ENCODE measurements at regions not wholly inside any gene's neighbourhood (a gene's known extent, or its start where the extent isn't known, plus 50 kb on each side); places are given as distances from the start of the nearest gene placed in this dataset.
"Not testable (repeated sequence)": the region's sequence is repeated elsewhere in the genome, so short reads cannot be mapped to it uniquely, and the experiment has no call there.

DNA sequence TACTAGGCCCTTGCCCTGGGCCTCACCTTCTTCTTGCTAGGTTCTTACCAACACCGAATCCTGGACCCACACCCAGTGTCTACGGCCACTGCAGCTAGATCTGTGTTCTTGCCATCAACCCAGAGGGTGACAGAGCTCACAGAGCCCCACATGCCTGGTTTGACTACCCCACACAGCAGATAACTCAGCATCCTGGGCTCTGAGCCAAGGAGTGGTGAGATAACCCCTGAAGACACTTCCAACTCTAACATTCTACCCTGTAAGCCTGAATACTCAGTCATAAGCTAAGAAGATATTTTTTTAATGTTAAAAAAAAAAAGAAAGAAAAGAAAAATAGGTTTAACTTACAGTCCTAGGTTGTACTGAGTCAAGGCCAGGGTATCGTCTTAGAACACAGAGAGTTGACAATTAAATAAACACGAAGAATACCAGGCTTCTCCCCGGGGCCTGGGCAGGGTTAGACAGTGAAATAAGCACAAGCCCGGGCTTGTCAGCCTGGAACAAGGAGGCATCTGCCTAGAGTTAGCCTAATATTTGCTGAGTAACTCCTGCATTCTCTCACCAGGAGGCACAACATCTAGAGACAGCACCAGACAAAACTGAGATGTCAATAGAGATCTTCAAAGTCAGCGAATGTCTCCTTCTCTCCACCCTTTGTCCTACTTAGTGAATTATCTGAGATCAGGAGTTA is 556.5 kb upstream of the LRRN3 start:
- DNase-seq (ENCODE audit: extremely low read depth, insufficient read length) = no peak

DNA sequence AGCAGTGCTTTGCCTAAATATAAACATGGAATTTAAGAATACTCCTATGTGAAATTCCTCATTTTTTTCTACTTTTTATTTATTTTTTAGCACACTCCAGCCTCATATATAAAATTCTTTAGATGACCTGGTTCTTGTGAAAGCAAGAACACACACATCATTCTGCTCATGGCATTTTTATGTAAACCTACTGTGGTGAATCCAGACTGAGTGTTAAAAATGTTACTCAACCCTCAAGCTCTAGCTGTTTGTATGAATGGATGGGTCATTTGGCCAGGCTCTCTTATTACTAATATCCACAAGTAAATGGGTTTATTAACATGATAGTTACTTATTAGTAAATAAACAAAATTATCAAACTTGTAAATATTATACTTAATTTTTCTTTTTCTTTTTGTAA is 551.7 kb upstream of the LRRN3 start:
- Histone ChIP-seq H3K4me3 (replicated peaks; ENCODE audit: low read depth, low read length) (no peak overlapping the region), H3K27me3 (replicated peaks; ENCODE audit: control insufficient read depth, insufficient read depth, low read length) (no peaks in the 10 kb centered on the region), H3K36me3 (ENCODE audit: control insufficient read depth, insufficient read depth, low read length) (no peaks in the 10 kb centered on the region)
- no peak for DNase-seq (ENCODE audit: extremely low read depth, insufficient read length)
- TF ChIP-seq, protein P1, sequence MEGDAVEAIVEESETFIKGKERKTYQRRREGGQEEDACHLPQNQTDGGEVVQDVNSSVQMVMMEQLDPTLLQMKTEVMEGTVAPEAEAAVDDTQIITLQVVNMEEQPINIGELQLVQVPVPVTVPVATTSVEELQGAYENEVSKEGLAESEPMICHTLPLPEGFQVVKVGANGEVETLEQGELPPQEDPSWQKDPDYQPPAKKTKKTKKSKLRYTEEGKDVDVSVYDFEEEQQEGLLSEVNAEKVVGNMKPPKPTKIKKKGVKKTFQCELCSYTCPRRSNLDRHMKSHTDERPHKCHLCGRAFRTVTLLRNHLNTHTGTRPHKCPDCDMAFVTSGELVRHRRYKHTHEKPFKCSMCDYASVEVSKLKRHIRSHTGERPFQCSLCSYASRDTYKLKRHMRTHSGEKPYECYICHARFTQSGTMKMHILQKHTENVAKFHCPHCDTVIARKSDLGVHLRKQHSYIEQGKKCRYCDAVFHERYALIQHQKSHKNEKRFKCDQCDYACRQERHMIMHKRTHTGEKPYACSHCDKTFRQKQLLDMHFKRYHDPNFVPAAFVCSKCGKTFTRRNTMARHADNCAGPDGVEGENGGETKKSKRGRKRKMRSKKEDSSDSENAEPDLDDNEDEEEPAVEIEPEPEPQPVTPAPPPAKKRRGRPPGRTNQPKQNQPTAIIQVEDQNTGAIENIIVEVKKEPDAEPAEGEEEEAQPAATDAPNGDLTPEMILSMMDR (IDR thresholded peaks at IDR 0.05; ENCODE audit: insufficient read depth, low read length, poor library complexity, severe bottlenecking) = no peak

More for the DNA sequence above, 556.5 kb upstream of the LRRN3 start:
- H3K27me3 ChIP-seq (replicated peaks; ENCODE audit: control insufficient read depth, insufficient read depth, low read length) = no peaks in the 10 kb centered on the region
- H3K4me3 ChIP-seq (replicated peaks; ENCODE audit: low read depth, low read length) = no peak overlapping the region
- TF ChIP-seq, protein P1 (IDR thresholded peaks at IDR 0.05; ENCODE audit: insufficient read depth, low read length, poor library complexity, severe bottlenecking) = no peak
- H3K36me3 ChIP-seq (ENCODE audit: control insufficient read depth, insufficient read depth, low read length) = no peaks in the 10 kb centered on the region

DNA sequence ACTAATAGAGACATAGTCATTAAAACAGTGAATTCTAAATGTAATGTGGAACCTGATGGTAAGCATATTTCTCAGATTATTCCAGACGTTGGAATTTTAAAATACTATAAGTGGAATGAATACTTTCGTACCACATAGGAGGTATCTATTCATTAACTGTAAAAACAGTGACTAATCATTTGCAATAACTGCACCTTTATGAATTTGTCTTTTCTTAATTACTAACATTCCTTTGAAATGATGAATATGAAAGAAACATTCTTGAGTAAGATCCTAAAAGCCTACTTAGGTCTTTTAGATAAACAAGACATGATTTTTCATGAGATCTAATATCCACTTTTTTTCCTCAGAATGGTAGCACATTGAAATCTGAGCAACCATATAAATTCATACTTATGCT is 549.0 kb upstream of the LRRN3 start:
- no peak for DNase-seq (ENCODE audit: extremely low read depth, insufficient read length)
- TF ChIP-seq, protein P1 (IDR thresholded peaks at IDR 0.05; ENCODE audit: insufficient read depth, low read length, poor library complexity, severe bottlenecking) = no peak

DNA sequence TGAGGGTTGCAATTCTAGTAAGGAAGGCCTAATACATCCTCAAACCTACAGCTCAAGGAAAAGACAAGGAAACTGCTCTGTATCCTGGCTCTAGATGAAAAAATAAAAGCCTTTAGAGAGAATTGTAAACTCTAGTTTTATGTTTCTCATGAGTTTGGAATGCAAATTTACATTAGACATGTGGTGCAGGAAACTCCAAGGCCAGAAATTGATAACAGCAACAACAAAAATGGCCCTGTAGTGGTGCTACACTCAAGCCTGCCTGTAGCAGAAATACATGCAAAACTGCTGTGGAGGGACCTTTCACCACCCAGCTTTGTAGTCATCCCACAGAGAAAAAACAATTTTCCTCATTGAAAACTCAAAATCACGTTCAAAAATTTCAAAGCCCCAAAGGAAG is 546.7 kb upstream of the LRRN3 start:
- TF ChIP-seq, protein P1 (IDR thresholded peaks at IDR 0.05; ENCODE audit: insufficient read depth, low read length, poor library complexity, severe bottlenecking) = no peak
- Histone ChIP-seq H3K4me3 (replicated peaks; ENCODE audit: low read depth, low read length) (no peak overlapping the region), H3K27me3 (replicated peaks; ENCODE audit: control insufficient read depth, insufficient read depth, low read length) (no peaks in the 10 kb centered on the region), H3K36me3 (ENCODE audit: control insufficient read depth, insufficient read depth, low read length) (no peaks in the 10 kb centered on the region)
- no peak for DNase-seq (ENCODE audit: extremely low read depth, insufficient read length)

More for the DNA sequence above, 549.0 kb upstream of the LRRN3 start:
- H3K27me3 ChIP-seq (replicated peaks; ENCODE audit: control insufficient read depth, insufficient read depth, low read length) = no peaks in the 10 kb centered on the region
- H3K4me3 ChIP-seq (replicated peaks; ENCODE audit: low read depth, low read length) = no peak overlapping the region
- no peaks in the 10 kb centered on the region for H3K36me3 ChIP-seq (ENCODE audit: control insufficient read depth, insufficient read depth, low read length)

DNA sequence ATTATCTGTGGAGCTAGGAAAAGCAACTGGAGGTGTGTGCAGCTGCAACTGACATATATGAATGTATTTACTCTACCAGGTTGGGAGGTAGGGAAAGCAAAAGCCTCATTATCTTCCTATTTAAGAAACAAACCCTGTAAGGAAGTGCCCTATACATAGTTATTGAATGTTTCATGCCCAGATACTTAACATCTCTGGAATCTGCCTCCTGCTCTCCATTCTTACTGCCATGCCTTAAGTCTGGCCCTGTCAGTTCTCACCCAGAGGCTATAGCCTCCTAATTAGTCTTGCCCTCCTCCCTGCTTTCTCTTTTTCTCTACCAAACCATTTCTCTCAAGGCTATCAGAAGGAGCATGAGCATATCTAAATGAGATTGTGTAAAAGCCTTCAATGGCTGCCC is 542.6 kb upstream of the LRRN3 start:
- TF ChIP-seq, protein P1 (IDR thresholded peaks at IDR 0.05; ENCODE audit: insufficient read depth, low read length, poor library complexity, severe bottlenecking) = no peak
- no peak overlapping the region for H3K4me3 ChIP-seq (replicated peaks; ENCODE audit: low read depth, low read length)
- no peaks in the 10 kb centered on the region for H3K27me3 ChIP-seq (replicated peaks; ENCODE audit: control insufficient read depth, insufficient read depth, low read length)
- no peak for DNase-seq (ENCODE audit: extremely low read depth, insufficient read length)
- H3K36me3 ChIP-seq (ENCODE audit: control insufficient read depth, insufficient read depth, low read length) = no peaks in the 10 kb centered on the region

DNA sequence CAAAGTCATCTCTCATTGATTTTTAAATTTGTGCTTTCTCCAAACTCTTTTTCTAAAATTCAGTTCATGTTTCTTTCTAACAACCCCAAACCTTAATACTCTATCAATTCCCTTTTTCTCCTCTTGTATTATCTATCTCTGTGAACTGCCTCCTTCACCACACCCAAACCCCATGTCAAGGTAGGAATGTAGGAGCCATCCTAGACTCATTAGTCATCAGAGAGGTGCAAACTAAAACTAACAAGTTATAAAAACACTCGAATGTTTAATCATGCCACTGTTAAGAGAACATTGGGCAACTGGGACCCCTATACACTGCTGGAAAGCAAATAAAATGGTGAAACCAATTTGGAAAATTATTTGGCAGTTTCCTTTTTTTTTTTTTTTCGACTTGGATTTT is 533.8 kb upstream of the LRRN3 start:
- Histone ChIP-seq H3K27me3 (replicated peaks; ENCODE audit: control insufficient read depth, insufficient read depth, low read length) (no peaks in the 10 kb centered on the region), H3K4me3 (replicated peaks; ENCODE audit: low read depth, low read length) (no peak overlapping the region), H3K36me3 (ENCODE audit: control insufficient read depth, insufficient read depth, low read length) (no peaks in the 10 kb centered on the region)
- TF ChIP-seq, protein P1 (IDR thresholded peaks at IDR 0.05; ENCODE audit: insufficient read depth, low read length, poor library complexity, severe bottlenecking) = no peak
- no peak for DNase-seq (ENCODE audit: extremely low read depth, insufficient read length)

DNA sequence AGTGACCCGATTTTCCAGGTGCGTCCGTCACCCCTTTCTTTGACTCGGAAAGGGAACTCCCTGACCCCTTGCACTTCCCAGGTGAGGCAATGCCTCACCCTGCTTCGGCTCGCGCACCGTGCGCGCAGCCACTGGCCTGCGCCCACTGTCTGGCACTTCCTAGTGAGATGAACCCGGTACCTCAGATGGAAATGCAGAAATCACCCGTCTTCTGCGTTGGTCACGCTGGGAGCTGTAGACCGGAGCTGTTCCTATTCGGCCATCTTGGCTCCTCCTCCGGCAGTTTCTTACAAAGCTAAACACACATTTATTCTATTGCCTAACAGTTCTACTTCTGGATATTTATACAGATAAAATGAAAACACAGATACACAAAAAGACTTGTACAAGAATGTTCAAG is 527.6 kb upstream of the LRRN3 start:
- H3K27me3 ChIP-seq (replicated peaks; ENCODE audit: control insufficient read depth, insufficient read depth, low read length); H3K4me3 ChIP-seq (replicated peaks; ENCODE audit: low read depth, low read length); DNase-seq (ENCODE audit: extremely low read depth, insufficient read length); H3K36me3 ChIP-seq (ENCODE audit: control insufficient read depth, insufficient read depth, low read length): not testable (repeated sequence)
